ENCODE measurements at regions not wholly inside any gene's neighbourhood (a gene's known extent, or its start where the extent isn't known, plus 50 kb on each side); places are given as distances from the start of the nearest gene placed in this dataset.

DNA sequence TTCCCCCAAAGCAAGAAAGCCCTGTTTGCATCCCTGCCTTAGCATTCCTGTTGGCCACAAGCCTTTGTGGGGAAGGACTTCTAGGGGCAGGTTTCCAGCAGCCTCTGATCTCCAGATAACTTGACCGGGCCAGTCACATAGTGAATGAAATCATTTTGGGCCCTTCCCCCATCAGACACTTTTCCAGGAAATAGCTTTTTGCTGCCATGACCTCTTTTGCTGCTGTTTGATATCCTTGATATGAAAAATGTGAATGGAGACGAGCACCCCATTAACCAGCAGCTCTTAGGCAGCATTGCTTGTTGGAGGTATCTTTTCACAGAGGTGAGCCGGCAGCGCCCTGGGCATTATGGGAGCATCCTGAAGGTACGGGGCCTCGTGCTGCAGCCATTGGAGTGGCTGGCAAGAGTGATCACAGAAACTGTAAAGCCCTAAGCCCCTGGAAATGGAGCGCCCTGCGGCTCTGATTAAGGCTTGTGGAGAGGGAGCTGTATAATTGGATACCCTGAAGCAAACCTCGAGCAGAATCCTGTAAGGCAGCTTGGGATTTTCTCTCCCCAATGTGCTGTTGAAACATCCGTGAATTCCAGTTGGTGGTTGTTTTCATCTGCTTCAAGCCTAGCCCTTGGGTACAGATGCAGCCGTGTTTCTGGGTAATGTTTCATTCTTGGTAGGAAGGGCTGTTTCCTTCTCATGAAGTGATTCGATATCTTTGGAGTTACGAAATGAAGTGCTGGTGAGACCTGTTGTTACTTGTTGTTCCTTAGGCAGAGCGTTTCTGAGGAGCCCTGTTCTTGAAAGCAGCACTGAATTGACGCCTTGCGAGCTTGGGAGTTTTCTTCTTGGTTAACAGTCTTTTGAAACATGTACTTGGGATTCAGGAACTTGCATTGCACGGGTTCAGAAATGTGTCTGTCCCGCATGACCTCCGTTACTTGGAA lies 179.0 kb downstream of the PTEN start:
- no peak for TF ChIP-seq CTCF (conservative IDR thresholded peaks at IDR 0.05; ENCODE audit: control insufficient read depth, insufficient read depth, low read depth, low read length)
- DNase-seq (ENCODE audit: low read depth): peak; percentile 75
- no peak overlapping the region for H3K4me3 ChIP-seq (ENCODE audit: control insufficient read depth, low read depth, low read length)

- DNase-seq (ENCODE audit: low read depth): no peak
- no peak for TF ChIP-seq CTCF (conservative IDR thresholded peaks at IDR 0.05; ENCODE audit: control insufficient read depth, insufficient read depth, low read depth, low read length)
- H3K4me3 ChIP-seq (ENCODE audit: control insufficient read depth, low read depth, low read length): no peak overlapping the region
These were observed 181.7 kb downstream of the PTEN start for GRCh38 chr10:88045096-88045495.

- no peak overlapping the region for H3K4me3 ChIP-seq (ENCODE audit: control insufficient read depth, low read depth, low read length)
- no peak for TF ChIP-seq CTCF (conservative IDR thresholded peaks at IDR 0.05; ENCODE audit: control insufficient read depth, insufficient read depth, low read depth, low read length)
- DNase-seq (ENCODE audit: low read depth): peak; percentile 15
These were observed 182.4 kb downstream of the PTEN start for GRCh38 chr10:88045656-88046415.

- H3K4me3 ChIP-seq (ENCODE audit: control insufficient read depth, low read depth, low read length): no peak overlapping the region
- no peak for TF ChIP-seq CTCF (conservative IDR thresholded peaks at IDR 0.05; ENCODE audit: control insufficient read depth, insufficient read depth, low read depth, low read length)
- DNase-seq (ENCODE audit: low read depth): no peak
These were observed 184.2 kb downstream of the PTEN start for GRCh38 chr10:88047579-88047978.

DNA sequence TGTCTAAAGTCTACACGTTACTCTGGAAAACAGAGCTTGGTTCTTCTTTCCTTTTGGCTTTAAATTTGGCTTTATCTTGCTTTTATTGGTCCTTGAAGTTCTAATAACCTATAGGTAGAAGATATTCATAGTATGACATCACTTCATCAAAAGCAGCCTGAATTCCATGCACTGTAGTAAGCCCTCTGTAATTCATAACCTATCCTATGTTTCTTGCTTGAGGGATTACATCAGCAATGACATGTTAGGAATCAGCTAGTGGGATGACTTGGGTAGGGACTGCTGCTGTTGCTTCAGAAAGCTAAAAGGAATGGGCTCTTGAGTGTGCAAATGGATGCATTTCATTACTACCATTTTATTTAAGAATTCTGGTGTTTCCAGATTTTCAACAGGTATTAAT lies 184.9 kb downstream of the PTEN start:
- H3K4me3 ChIP-seq (ENCODE audit: control insufficient read depth, low read depth, low read length): no peak overlapping the region
- TF ChIP-seq CTCF (conservative IDR thresholded peaks at IDR 0.05; ENCODE audit: control insufficient read depth, insufficient read depth, low read depth, low read length): no peak
- DNase-seq (ENCODE audit: low read depth): peak; percentile 18

- no peak for DNase-seq (ENCODE audit: low read depth)
- H3K4me3 ChIP-seq (ENCODE audit: control insufficient read depth, low read depth, low read length): no peak overlapping the region
- TF ChIP-seq CTCF (conservative IDR thresholded peaks at IDR 0.05; ENCODE audit: control insufficient read depth, insufficient read depth, low read depth, low read length): no peak
These were observed 185.8 kb downstream of the PTEN start for GRCh38 chr10:88049204-88049603.
